ENCODE measurements at regions not wholly inside any gene's neighbourhood (a gene's known extent, or its start where the extent isn't known, plus 50 kb on each side); places are given as distances from the start of the nearest gene placed in this dataset.
"Not testable (repeated sequence)": the region's sequence is repeated elsewhere in the genome, so short reads cannot be mapped to it uniquely, and the experiment has no call there.

GRCh38 chr5:23433534-23434315 is 73.7 kb upstream of the PRDM9 start:
- DNase-seq (ENCODE audit: low read depth), result no peak
- no peak overlapping the region for H3K4me3 ChIP-seq (ENCODE audit: low read depth, low read length)
- no peak for TF ChIP-seq CTCF (IDR thresholded peaks at IDR 0.05; ENCODE audit: insufficient read depth, low read depth, low read length, missing control alignments)

DNA sequence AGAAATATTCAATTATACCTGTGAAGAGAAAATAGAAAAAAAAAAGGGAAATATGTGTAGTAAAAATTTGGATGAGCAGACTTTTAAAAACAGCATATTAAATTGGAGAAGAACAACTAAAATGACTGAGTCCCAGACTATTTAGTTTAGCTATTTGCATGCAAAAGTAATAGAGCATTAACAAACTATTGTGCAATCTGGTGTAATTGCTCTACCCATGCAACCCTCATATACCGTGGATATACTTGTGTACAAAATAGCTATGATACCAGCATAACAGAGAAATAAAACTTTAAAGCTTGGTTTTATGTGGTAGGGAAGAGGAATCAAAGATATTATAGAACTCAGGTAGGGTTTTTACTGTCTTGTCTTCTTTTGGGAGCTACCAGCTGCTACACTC is 78.7 kb upstream of the PRDM9 start:
- no peak overlapping the region for H3K4me3 ChIP-seq (ENCODE audit: low read depth, low read length)
- TF ChIP-seq CTCF (IDR thresholded peaks at IDR 0.05; ENCODE audit: insufficient read depth, low read depth, low read length, missing control alignments), result no peak
- DNase-seq (ENCODE audit: low read depth), result no peak

- not testable (repeated sequence) for DNase-seq (ENCODE audit: low read depth)
Measured at GRCh38 chr5:23420214-23420613, 87.2 kb upstream of the PRDM9 start.

DNA sequence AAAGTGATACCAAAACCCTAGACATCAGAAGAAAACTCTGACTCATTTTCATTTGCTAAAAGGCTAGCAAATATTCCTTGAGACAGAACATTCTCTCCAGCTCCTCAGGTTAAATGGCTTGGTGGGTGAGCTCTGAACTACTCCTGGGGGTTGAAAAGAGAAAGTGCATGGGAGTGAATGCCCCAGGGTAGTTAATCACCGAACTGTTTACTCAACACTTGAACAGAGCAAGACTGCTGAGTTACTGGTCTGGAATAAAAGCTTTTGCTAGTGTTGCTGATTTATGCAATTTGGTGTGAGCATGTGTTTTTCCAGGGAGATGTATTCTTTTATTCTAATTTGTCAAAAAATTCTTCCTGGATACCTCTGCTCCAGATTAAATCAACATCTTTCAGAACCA is 88.3 kb upstream of the PRDM9 start:
- H3K4me3 ChIP-seq (ENCODE audit: low read depth, low read length), result no peak overlapping the region
- no peak for DNase-seq (ENCODE audit: low read depth)
- no peak for TF ChIP-seq CTCF (IDR thresholded peaks at IDR 0.05; ENCODE audit: insufficient read depth, low read depth, low read length, missing control alignments)

More at GRCh38 chr5:23420214-23420613, 87.2 kb upstream of the PRDM9 start:
- H3K4me3 ChIP-seq (ENCODE audit: low read depth, low read length), result not testable (repeated sequence)

DNA sequence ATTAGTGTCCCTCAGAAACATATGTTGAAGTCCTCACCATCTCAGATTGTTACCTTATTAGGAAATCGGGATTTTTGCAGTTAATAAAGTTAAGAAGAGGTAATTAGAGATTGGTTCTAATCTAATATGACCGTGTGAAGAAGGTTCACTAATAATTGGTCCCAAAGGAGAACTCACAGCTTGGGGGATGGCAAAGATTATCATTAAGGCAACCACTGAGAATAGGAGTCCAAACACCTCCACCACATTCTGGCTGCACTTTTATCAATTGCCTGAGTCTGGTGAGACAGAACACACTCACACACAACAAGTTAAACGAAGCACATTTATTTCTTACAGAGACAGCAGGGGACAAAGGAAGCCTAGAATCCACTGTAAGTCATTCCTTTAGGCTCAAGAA is 94.9 kb upstream of the PRDM9 start:
- no peak for TF ChIP-seq CTCF (IDR thresholded peaks at IDR 0.05; ENCODE audit: insufficient read depth, low read depth, low read length, missing control alignments)
- no peak overlapping the region for H3K4me3 ChIP-seq (ENCODE audit: low read depth, low read length)
- no peak for DNase-seq (ENCODE audit: low read depth)

- no peak for DNase-seq (ENCODE audit: low read depth)
- TF ChIP-seq CTCF (IDR thresholded peaks at IDR 0.05; ENCODE audit: insufficient read depth, low read depth, low read length, missing control alignments), result no peak
- H3K4me3 ChIP-seq (ENCODE audit: low read depth, low read length), result no peak overlapping the region
Measured at GRCh38 chr5:23411994-23412393, 95.4 kb upstream of the PRDM9 start.

DNA sequence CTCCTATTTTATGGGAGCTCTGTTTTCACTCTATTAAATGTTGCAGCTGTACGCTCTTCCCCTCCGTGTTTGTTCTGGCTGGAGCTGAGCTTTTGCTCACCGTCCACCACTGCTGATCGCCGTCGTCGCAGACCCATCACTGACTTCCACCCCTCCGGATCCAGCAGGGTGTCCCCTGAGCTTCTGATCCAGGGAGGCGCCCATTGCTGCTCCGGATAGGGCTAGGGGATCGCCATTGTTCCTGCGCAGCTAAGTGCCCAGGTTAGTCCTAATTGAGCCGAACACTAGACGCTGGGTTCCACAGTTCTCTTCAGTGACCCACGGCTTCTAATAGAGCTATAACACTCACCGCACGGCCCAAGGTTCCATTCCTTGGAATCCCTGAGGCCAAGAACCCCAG is 96.2 kb upstream of the PRDM9 start:
- no peak for TF ChIP-seq CTCF (IDR thresholded peaks at IDR 0.05; ENCODE audit: insufficient read depth, low read depth, low read length, missing control alignments)
- DNase-seq (ENCODE audit: low read depth), result no peak
- H3K4me3 ChIP-seq (ENCODE audit: low read depth, low read length), result no peak overlapping the region

- not testable (repeated sequence) for DNase-seq (ENCODE audit: low read depth); H3K4me3 ChIP-seq (ENCODE audit: low read depth, low read length)
Measured at GRCh38 chr5:23410775-23411174, 96.6 kb upstream of the PRDM9 start.

All from GM12865 (cell line).